HG02870 (cell line): ENCODE measurements at regions not wholly inside any gene's neighbourhood (a gene's known extent, or its start where the extent isn't known, plus 50 kb on each side); places are given as distances from the start of the nearest gene placed in this dataset.

Experiments
- ATAC-seq: cut with Tn5 transposase; IDR thresholded peaks from one replicate; pipeline ENCODE4 v1.9.1; 2021; ENCODE audit warnings: mild to moderate bottlenecking, moderate library complexity; ENCODE audit not compliant: unreplicated experiment

DNA sequence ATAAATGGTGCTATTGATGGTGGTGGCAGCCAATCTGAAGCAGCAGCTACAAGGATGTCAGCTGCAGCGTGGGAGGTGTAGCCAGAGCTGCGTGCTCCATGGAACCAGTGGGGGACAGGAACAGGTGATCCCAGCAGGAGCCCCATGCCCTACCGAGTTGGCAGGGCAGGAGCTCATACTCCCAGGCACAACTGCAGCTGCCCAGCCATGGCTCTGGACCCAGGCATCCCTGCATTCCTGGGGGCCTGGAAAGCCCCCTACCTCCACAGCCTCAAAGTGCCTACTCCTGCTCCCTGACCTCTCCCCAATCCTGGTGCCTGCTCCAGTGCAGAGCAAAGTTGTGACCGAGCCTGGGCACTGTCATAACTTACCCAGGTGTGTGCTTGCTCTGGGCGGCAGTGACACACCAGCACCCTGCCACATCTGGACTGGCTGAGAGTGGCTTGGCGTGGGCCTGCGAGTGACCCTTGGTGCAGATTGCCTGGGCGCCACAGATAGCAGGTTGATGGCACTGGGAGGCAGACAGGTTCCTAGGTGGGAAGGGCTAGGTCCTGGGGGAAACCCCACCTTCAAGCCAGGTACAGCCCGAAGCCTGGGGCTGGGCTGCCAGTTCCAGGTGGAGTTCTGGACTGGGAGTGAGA, 101.1 kb downstream of the DCAF12L2 start:
- no peak for ATAC-seq

- ATAC-seq, result no peak
These were observed 100.0 kb downstream of the DCAF12L2 start for GRCh38 chrX:126065901-126066660.
